Astrocyte of the cerebellum (primary cell): ENCODE measurements at regions not wholly inside any gene's neighbourhood (a gene's known extent, or its start where the extent isn't known, plus 50 kb on each side); places are given as distances from the start of the nearest gene placed in this dataset.

Experiments used
- DNase-seq: peaks from one replicate; pipeline ENCODE4 v3.0.0-alpha.2; 2011; ENCODE audit warnings: low read depth
- H3K4me3 ChIP-seq: 2 replicates; pipeline ENCODE4 v1.5.1; 2011; ENCODE audit warnings: mild to moderate bottlenecking, low read depth, low read length, moderate library complexity
- CTCF ChIP-seq: IDR thresholded peaks from 2 replicates; pipeline ENCODE4 v1.5.1; 2012; ENCODE audit warnings: low read length, low read depth, moderate library complexity, mild to moderate bottlenecking; ENCODE audit errors: missing control alignments
- in situ Hi-C: cut with HindIII; loops from 2 replicates; pipeline ENCODE4 v1.10.0; 2017; ENCODE audit warnings: low sequenced_read_pairs

- in situ Hi-C loops: loop anchor here (5.0 kb wide), 1 partner anchor 76 kb away; no protein-coding TSS in a partner anchor
Observed at GRCh38 chr10:105756386-105756785, 1115.3 kb downstream of the SORCS3 start.

GRCh38 chr10:105751688-105752087, 1110.6 kb downstream of the SORCS3 start:
- H3K4me3 ChIP-seq: no peak overlapping the region
- no peak for TF ChIP-seq CTCF
- in situ Hi-C loops: no loop called here
- no peak for DNase-seq

More at GRCh38 chr10:105756386-105756785, 1115.3 kb downstream of the SORCS3 start:
- no peak for TF ChIP-seq CTCF
- H3K4me3 ChIP-seq: no peak overlapping the region
- no peak for DNase-seq

- in situ Hi-C loops: no loop called here
- no peak for TF ChIP-seq CTCF
Observed at GRCh38 chr10:105745596-105746148, 1104.6 kb downstream of the SORCS3 start.

GRCh38 chr10:105743343-105744056, 1102.4 kb downstream of the SORCS3 start:
- in situ Hi-C loops: no loop called here
- no peak for TF ChIP-seq CTCF
- no peak for DNase-seq
- no peak overlapping the region for H3K4me3 ChIP-seq

More at GRCh38 chr10:105745596-105746148, 1104.6 kb downstream of the SORCS3 start:
- no peak for DNase-seq
- no peak overlapping the region for H3K4me3 ChIP-seq

GRCh38 chr10:105742923-105743322, 1101.8 kb downstream of the SORCS3 start:
- DNase-seq: no peak
- TF ChIP-seq CTCF: no peak
- no peak overlapping the region for H3K4me3 ChIP-seq
- in situ Hi-C loops: no loop called here

- H3K4me3 ChIP-seq: no peak overlapping the region
- DNase-seq: no peak
- in situ Hi-C loops: no loop called here
- TF ChIP-seq CTCF: no peak
Observed at GRCh38 chr10:105742184-105742583, 1101.1 kb downstream of the SORCS3 start.
